SK-N-SH (cell line): ENCODE measurements at regions not wholly inside any gene's neighbourhood (a gene's known extent, or its start where the extent isn't known, plus 50 kb on each side); places are given as distances from the start of the nearest gene placed in this dataset.

Experiments used
- CTCF ChIP-seq: fragments of 200-600 bp; sonication (generic); IDR thresholded peaks from 2 replicates; pipeline ENCODE4 v1.6.1; 2017; ENCODE audit warnings: antibody characterized with exemption, mild to moderate bottlenecking, moderate library complexity
- FOXJ3 ChIP-seq: sonication (generic); formaldehyde crosslinking; IDR thresholded peaks from 2 replicates; pipeline ENCODE4 v1.5.1; 2020; ENCODE audit warnings: mild to moderate bottlenecking, missing genetic modification reagents
- GABPA ChIP-seq: IDR thresholded peaks from 2 replicates; pipeline ENCODE4 v1.4.0; 2012; ENCODE audit warnings: low read depth, mild to moderate bottlenecking
- GATA2 ChIP-seq: sonication (generic); formaldehyde crosslinking; IDR thresholded peaks from 2 replicates; pipeline ENCODE4 v1.5.0; 2020; ENCODE audit warnings: mild to moderate bottlenecking, missing genetic modification reagents
- JUND ChIP-seq: IDR thresholded peaks from 2 replicates; pipeline ENCODE4 v1.4.0; 2012
- NRF1 ChIP-seq: IDR thresholded peaks from 2 replicates; pipeline ENCODE4 v1.6.1; 2012; ENCODE audit warnings: low read depth, mild to moderate bottlenecking, low read length
- POLR2AphosphoS5 ChIP-seq: IDR thresholded peaks from 2 replicates; pipeline ENCODE4 v1.6.1; 2012; ENCODE audit warnings: low read depth, low read length
- RCOR1 ChIP-seq: fragments of 150-350 bp; IDR thresholded peaks from 2 replicates; pipeline ENCODE4 v1.6.1; 2017; ENCODE audit warnings: antibody characterized with exemption, low read length
- REST ChIP-seq: IDR thresholded peaks from 2 replicates; pipeline ENCODE4 v1.6.1; 2012; ENCODE audit warnings: mild to moderate bottlenecking, low read depth, low read length, moderate library complexity
- TAF1 ChIP-seq: IDR thresholded peaks from 2 replicates; pipeline ENCODE4 v1.6.1; 2012; ENCODE audit warnings: low read depth, mild to moderate bottlenecking, low read length, moderate library complexity, borderline replicate concordance
- TCF12 ChIP-seq: IDR thresholded peaks from 2 replicates; pipeline ENCODE4 v1.4.0; 2012
- YY1 ChIP-seq: IDR thresholded peaks from 2 replicates; pipeline ENCODE4 v1.4.0; 2012; ENCODE audit warnings: low read depth, mild to moderate bottlenecking
- ZBTB33 ChIP-seq: IDR thresholded peaks from 2 replicates; pipeline ENCODE4 v1.4.0; 2012; ENCODE audit warnings: low read depth, borderline replicate concordance

- no peak for TF ChIP-seq CTCF
- no peak for TF ChIP-seq YY1
- TF ChIP-seq FOXJ3 (CRISPR knock-in tag) = no peak
- peak; percentile 53; the same call in 1 of the 2 replicates for TF ChIP-seq GATA2 (CRISPR knock-in tag)
- TF ChIP-seq POLR2AphosphoS5 = peak; percentile 48; the same call in 1 of the 2 replicates
- no peak for TF ChIP-seq ZBTB33
- TF ChIP-seq TAF1 = no peak
- no peak for TF ChIP-seq GABPA
- TF ChIP-seq REST = no peak
- 0 out of 2 replicates have a peak, but pooled peaks have one; percentile 22 for TF ChIP-seq RCOR1
- TF ChIP-seq TCF12 = peak; percentile 68
- TF ChIP-seq NRF1 = no peak
- peak; percentile 62 for TF ChIP-seq JUND
Measured at GRCh38 chr13:84994582-84994981, 804.6 kb downstream of the SLITRK6 start.
